CD14-positive monocyte (primary cell): ENCODE measurements at regions not wholly inside any gene's neighbourhood (a gene's known extent, or its start where the extent isn't known, plus 50 kb on each side); places are given as distances from the start of the nearest gene placed in this dataset.

Experiments used
- DNase-seq, 3 donors: peaks; one replicate each; pipeline ENCODE4 v3.0.0-alpha.2; 2011 to 2022
- H2AFZ ChIP-seq: 2 replicates; pipeline ENCODE4 v1.6.0; 2012; ENCODE audit warnings: mild to moderate bottlenecking, low read depth, low read length, inconsistent platforms; ENCODE audit not compliant: insufficient read depth, poor library complexity, severe bottlenecking
- H3K27ac ChIP-seq, 2 donors: 1 replicate in 1 of 2; 2 replicates in 1 of 2; pipeline ENCODE4 v1.5.1; 2012 to 2013; ENCODE audit warnings: low read length in 2 of 2, control low read depth in 1 of 2, inconsistent platforms in 1 of 2, low read depth in 1 of 2, mild to moderate bottlenecking in 1 of 2
- H3K27me3 ChIP-seq, 2 donors: one replicate each; pipeline versions ENCODE4 v1.6.0 to v1.6.1; 2011 to 2013; ENCODE audit warnings: low read length in 2 of 2; ENCODE audit not compliant: control insufficient read depth in 2 of 2, insufficient read depth in 2 of 2
- H3K36me3 ChIP-seq, 2 donors: replicated peaks in 1 of 2; 1 replicate in 1 of 2; 2 replicates in 1 of 2; pipeline versions ENCODE4 v1.5.1 to v1.6.1; 2012 to 2013; ENCODE audit warnings: low read length in 2 of 2, control low read depth in 1 of 2, inconsistent platforms in 1 of 2, mild to moderate bottlenecking in 1 of 2; ENCODE audit not compliant: insufficient read depth in 2 of 2, control insufficient read depth in 1 of 2
- H3K4me1 ChIP-seq, 2 donors: 1 replicate in 1 of 2; 2 replicates in 1 of 2; pipeline versions ENCODE4 v1.5.1 to v1.6.1; 2012 to 2013; ENCODE audit warnings: low read length in 2 of 2, control low read depth in 1 of 2, inconsistent platforms in 1 of 2, mild to moderate bottlenecking in 1 of 2, moderate library complexity in 1 of 2; ENCODE audit not compliant: insufficient read depth in 2 of 2, control insufficient read depth in 1 of 2
- H3K4me2 ChIP-seq: replicated peaks from 2 replicates; pipeline ENCODE3; 2012; ENCODE audit warnings: low read length, moderate library complexity, mild to moderate bottlenecking; ENCODE audit not compliant: poor library complexity, severe bottlenecking; ENCODE audit errors: extremely low read depth
- H3K4me3 ChIP-seq, 3 experiments: fragments of 200-600 bp in 1 of 3; sonication (generic) in 1 of 3; replicated peaks in 1 of 3; 1 replicate in 2 of 3; 2 replicates in 1 of 3; pipeline ENCODE4 v1.5.1; 2011 to 2013; ENCODE audit warnings: low read length in 3 of 3, mild to moderate bottlenecking in 3 of 3, control low read depth in 2 of 3, low read depth in 2 of 3, inconsistent platforms in 1 of 3, moderate library complexity in 1 of 3
- H3K79me2 ChIP-seq: 2 replicates; pipeline ENCODE4 v1.6.0; 2012; ENCODE audit warnings: mild to moderate bottlenecking, control low read depth, inconsistent platforms, low read length, moderate library complexity; ENCODE audit not compliant: insufficient read depth
- H3K9ac ChIP-seq: 2 replicates; pipeline ENCODE4 v1.6.0; 2017; ENCODE audit warnings: low read length, mild to moderate bottlenecking; ENCODE audit not compliant: insufficient read depth, poor library complexity, severe bottlenecking
- H3K9me3 ChIP-seq, 2 donors: replicated peaks in 1 of 2; 1 replicate in 1 of 2; 2 replicates in 1 of 2; pipeline versions ENCODE4 v1.5.1 to v1.6.1; 2012 to 2013; ENCODE audit warnings: low read length in 2 of 2, control low read depth in 1 of 2; ENCODE audit not compliant: control insufficient read depth in 1 of 2, insufficient read depth in 1 of 2
- H4K20me1 ChIP-seq: 2 replicates; pipeline ENCODE4 v1.6.0; 2012; ENCODE audit warnings: mild to moderate bottlenecking, low read length, control low read depth, moderate library complexity; ENCODE audit not compliant: insufficient read depth
- H3K27ac Mint-ChIP-seq, 7 donors: one replicate each; pipeline ENCODE4 v1.8.0; 2020; ENCODE audit warnings: mild to moderate bottlenecking in 7 of 7, mixed read lengths in 7 of 7, moderate library complexity in 6 of 7, inconsistent platforms in 2 of 7
- H3K27me3 Mint-ChIP-seq, 3 donors: one replicate each; pipeline ENCODE4 v1.8.0; 2021 to 2022; ENCODE audit warnings: low read depth in 3 of 3, mild to moderate bottlenecking in 3 of 3, mixed read lengths in 3 of 3, moderate library complexity in 3 of 3, inconsistent platforms in 1 of 3
- H3K36me3 Mint-ChIP-seq, 2 donors: one replicate each; pipeline ENCODE4 v1.8.0; 2020; ENCODE audit warnings: mixed read lengths in 2 of 2, inconsistent platforms in 1 of 2, mild to moderate bottlenecking in 1 of 2
- H3K4me1 Mint-ChIP-seq: one replicate; pipeline ENCODE4 v1.8.0; 2020; ENCODE audit warnings: mild to moderate bottlenecking, mixed read lengths
- H3K4me3 Mint-ChIP-seq, 2 donors: one replicate each; pipeline ENCODE4 v1.8.0; 2020; ENCODE audit warnings: mild to moderate bottlenecking in 2 of 2, mixed read lengths in 2 of 2, moderate library complexity in 1 of 2
- H3K9me3 Mint-ChIP-seq, 7 donors: one replicate each; pipeline ENCODE4 v1.8.0; 2020 to 2022; ENCODE audit warnings: mixed read lengths in 7 of 7, mild to moderate bottlenecking in 6 of 7, moderate library complexity in 6 of 7, inconsistent platforms in 2 of 7
- WGBS: methylation state at CpG from one replicate; pipeline ENCODE4 v1.1.5; 2013; ENCODE audit warnings: missing lambda C conversion rate; ENCODE audit not compliant: insufficient coverage; 5-methylcytosine and 5-hydroxymethylcytosine counted together
- intact Hi-C, 2 donors: fragments of 100-400 bp; cut with micrococcal nuclease; formaldehyde crosslinking; loops; one replicate each; pipeline versions ENCODE4 v1.15.0 to v1.15.1; 2023
- TF ChIP-seq, protein P1 (sequence below): fragments of 200-600 bp; IDR thresholded peaks from one replicate; pipeline ENCODE4 v1.8.0; 2022; ENCODE audit warnings: antibody characterized with exemption, mild to moderate bottlenecking

DNA sequence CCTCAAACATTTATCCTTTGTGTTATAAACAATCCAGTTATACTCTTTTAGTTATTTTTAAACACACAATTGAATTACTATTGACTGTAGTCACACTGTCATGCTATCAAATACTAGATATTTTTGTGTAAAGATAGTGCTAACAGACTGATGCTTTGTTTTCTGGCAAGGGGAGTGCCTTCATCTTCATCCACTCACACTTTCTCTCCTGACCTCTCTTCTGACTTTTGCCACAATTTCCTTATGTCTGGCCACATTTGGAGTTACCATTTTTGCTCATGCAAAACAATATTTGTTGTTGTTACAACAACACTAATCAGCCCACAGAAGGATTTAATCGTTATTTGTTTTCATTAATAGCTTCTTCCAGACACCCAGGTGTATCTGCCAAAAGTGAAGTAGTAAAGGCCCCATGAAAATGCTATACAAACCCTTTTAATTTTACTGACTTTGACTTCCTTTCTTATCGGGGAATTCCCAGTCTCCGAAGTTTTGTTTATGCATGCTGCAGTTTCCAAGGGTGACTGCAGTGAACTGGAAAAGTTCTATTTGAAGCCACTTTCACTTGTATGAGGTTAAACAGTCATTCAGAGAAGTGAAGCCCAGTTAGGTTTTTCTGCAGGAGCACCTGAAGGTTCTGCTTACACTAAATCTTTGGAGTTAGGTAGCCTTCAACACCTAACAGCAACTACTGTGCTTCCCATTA lies 66.1 kb upstream of the FRY start:
- Histone ChIP-seq H3K9ac (no peak overlapping the region), H3K4me1 (peaks cover 9 to 18% of the 10 kb centered on the region in 2 donors), H3K79me2 (no peaks in the 10 kb centered on the region), H4K20me1 (no peaks in the 10 kb centered on the region), H3K9me3 (no peaks in the 10 kb centered on the region), H3K4me3 (no peak overlapping the region), H3K4me2 (no peak overlapping the region), H3K27ac (no peak overlapping the region), H2AFZ (no peak overlapping the region), H3K27me3 (no peaks in the 10 kb centered on the region), H3K36me3 (peaks cover 0 to 2% of the 10 kb centered on the region in 2 donors)
- TF ChIP-seq, protein P1, sequence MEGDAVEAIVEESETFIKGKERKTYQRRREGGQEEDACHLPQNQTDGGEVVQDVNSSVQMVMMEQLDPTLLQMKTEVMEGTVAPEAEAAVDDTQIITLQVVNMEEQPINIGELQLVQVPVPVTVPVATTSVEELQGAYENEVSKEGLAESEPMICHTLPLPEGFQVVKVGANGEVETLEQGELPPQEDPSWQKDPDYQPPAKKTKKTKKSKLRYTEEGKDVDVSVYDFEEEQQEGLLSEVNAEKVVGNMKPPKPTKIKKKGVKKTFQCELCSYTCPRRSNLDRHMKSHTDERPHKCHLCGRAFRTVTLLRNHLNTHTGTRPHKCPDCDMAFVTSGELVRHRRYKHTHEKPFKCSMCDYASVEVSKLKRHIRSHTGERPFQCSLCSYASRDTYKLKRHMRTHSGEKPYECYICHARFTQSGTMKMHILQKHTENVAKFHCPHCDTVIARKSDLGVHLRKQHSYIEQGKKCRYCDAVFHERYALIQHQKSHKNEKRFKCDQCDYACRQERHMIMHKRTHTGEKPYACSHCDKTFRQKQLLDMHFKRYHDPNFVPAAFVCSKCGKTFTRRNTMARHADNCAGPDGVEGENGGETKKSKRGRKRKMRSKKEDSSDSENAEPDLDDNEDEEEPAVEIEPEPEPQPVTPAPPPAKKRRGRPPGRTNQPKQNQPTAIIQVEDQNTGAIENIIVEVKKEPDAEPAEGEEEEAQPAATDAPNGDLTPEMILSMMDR = no peak
- H3K27ac Mint-ChIP-seq = peak overlapping the region in 1 of 7 donors; percentile 12
- DNase-seq = peak in 1 of 3 donors; percentile 42
- peaks cover 0 to 8% (median 1%) of the 10 kb centered on the region in 7 donors for H3K9me3 Mint-ChIP-seq
- H3K4me1 Mint-ChIP-seq = peaks cover 18% of the 10 kb centered on the region
- intact Hi-C loops = no loop called here
- no peak overlapping the region for H3K4me3 Mint-ChIP-seq
- H3K36me3 Mint-ChIP-seq = peaks cover 20 to 21% of the 10 kb centered on the region in 2 donors
- H3K27me3 Mint-ChIP-seq = no peaks in the 10 kb centered on the region
- WGBS = 100% methylated on average over 1 of the region's 3 CpGs

DNA sequence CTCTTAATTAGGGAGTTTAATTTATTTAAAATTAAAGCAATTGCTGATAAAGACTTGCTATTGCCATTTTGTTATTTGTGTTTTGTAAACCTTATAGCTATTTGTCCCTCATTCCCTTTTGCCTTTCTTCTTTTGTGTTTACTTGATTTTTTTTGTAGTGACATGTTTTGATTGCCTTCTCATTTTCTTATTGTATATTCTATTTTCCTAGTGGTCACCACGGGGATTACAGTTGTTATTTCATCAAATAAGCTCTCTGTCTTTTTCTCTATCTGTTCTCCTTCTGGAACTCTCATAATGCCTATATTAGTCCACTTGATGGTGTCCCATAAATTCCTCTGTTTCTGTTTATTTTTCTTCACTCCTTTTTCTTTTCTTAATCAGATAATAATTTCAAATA lies 64.4 kb upstream of the FRY start:
- intact Hi-C loops = no loop called here
- Histone ChIP-seq H3K27me3 (no peaks in the 10 kb centered on the region), H3K9ac (no peak overlapping the region), H3K36me3 (peaks cover 0 to 14% of the 10 kb centered on the region in 2 donors), H3K79me2 (no peaks in the 10 kb centered on the region), H4K20me1 (no peaks in the 10 kb centered on the region), H3K9me3 (no peaks in the 10 kb centered on the region), H3K4me1 (peaks cover 9 to 18% of the 10 kb centered on the region in 2 donors), H2AFZ (no peak overlapping the region), H3K4me3 (no peak overlapping the region), H3K27ac (no peak overlapping the region), H3K4me2 (no peak overlapping the region)
- Mint-ChIP-seq H3K27me3 (no peaks in the 10 kb centered on the region), H3K9me3 (peaks cover 0 to 8% (median 0%) of the 10 kb centered on the region in 7 donors), H3K27ac (peak overlapping the region in 2 of 7 donors; percentile 3 to 71), H3K4me3 (no peak overlapping the region), H3K36me3 (peaks cover 21 to 27% of the 10 kb centered on the region in 2 donors), H3K4me1 (peaks cover 18% of the 10 kb centered on the region)
- no CpG with 5 or more reads among the region's 1 CpG for WGBS
- TF ChIP-seq, protein P1 = peak; percentile 46
- DNase-seq = no peak
